ENCODE measurements at regions not wholly inside any gene's neighbourhood (a gene's known extent, or its start where the extent isn't known, plus 50 kb on each side); places are given as distances from the start of the nearest gene placed in this dataset.

- Histone ChIP-seq H3K36me3 (ENCODE audit: control insufficient read depth, insufficient read depth, low read length) (no peaks in the 10 kb centered on the region), H3K4me1 (0 out of 2 replicates have a peak, but pooled peaks cover under 1% of the 10 kb centered on the region), H3K9me3 (no peaks in the 10 kb centered on the region), H3K27me3 (replicated peaks; ENCODE audit: control insufficient read depth, insufficient read depth, low read length) (no peaks in the 10 kb centered on the region), H3K4me3 (ENCODE audit: low read depth, low read length) (no peak overlapping the region)
- no peak for DNase-seq
- CTCF ChIA-PET: no interaction called here
- TF ChIP-seq CTCF (IDR thresholded peaks at IDR 0.05; ENCODE audit: insufficient read depth in 1 of 2, low read depth in 1 of 2, low read length in 1 of 2, severe bottlenecking in 1 of 2, unreplicated experiment in 1 of 2): no peak
- Mint-ChIP-seq H3K4me3 (ENCODE audit: unreplicated experiment) (no peak overlapping the region), H3K36me3 (ENCODE audit: insufficient read depth, unreplicated experiment) (no peaks in the 10 kb centered on the region), H3K9me3 (ENCODE audit: unreplicated experiment) (no peaks in the 10 kb centered on the region), H3K4me1 (ENCODE audit: low read depth, unreplicated experiment) (peaks cover 4% of the 10 kb centered on the region), H3K27ac (ENCODE audit: unreplicated experiment) (no peak overlapping the region), H3K27me3 (ENCODE audit: insufficient read depth, unreplicated experiment) (no peaks in the 10 kb centered on the region)
- POLR2A ChIA-PET: no interaction called here
- BruUV-seq (replicated peaks): no TSS peak
- intact Hi-C loops (cut with micrococcal nuclease; ENCODE audit: unreplicated experiment): no loop called here
Measured at GRCh38 chr11:96960926-96961325, 571.1 kb downstream of the JRKL start.

GRCh38 chr11:96961931-96962330, 572.1 kb downstream of the JRKL start:
- H3K36me3 ChIP-seq (ENCODE audit: control insufficient read depth, insufficient read depth, low read length): no peaks in the 10 kb centered on the region
- BruUV-seq (replicated peaks): no TSS peak
- TF ChIP-seq CTCF (IDR thresholded peaks at IDR 0.05; ENCODE audit: insufficient read depth in 1 of 2, low read depth in 1 of 2, low read length in 1 of 2, severe bottlenecking in 1 of 2, unreplicated experiment in 1 of 2): no peak
- Mint-ChIP-seq H3K4me1 (ENCODE audit: low read depth, unreplicated experiment) (peaks cover 7% of the 10 kb centered on the region), H3K27ac (ENCODE audit: unreplicated experiment) (no peak overlapping the region), H3K36me3 (ENCODE audit: insufficient read depth, unreplicated experiment) (no peaks in the 10 kb centered on the region), H3K27me3 (ENCODE audit: insufficient read depth, unreplicated experiment) (no peaks in the 10 kb centered on the region), H3K9me3 (ENCODE audit: unreplicated experiment) (no peaks in the 10 kb centered on the region), H3K4me3 (ENCODE audit: unreplicated experiment) (no peak overlapping the region)
- H3K4me1 ChIP-seq: 0 out of 2 replicates have a peak, but pooled peaks cover 3% of the 10 kb centered on the region
- intact Hi-C loops (cut with micrococcal nuclease; ENCODE audit: unreplicated experiment): no loop called here
- H3K4me3 ChIP-seq (ENCODE audit: low read depth, low read length): no peak overlapping the region
- no peaks in the 10 kb centered on the region for H3K9me3 ChIP-seq
- ChIA-PET CTCF (no interaction called here), POLR2A (no interaction called here)
- no peaks in the 10 kb centered on the region for H3K27me3 ChIP-seq (replicated peaks; ENCODE audit: control insufficient read depth, insufficient read depth, low read length)
- DNase-seq: no peak

GRCh38 chr11:96963375-96963774, 573.6 kb downstream of the JRKL start:
- no peak for DNase-seq
- ChIA-PET CTCF (no interaction called here), POLR2A (no interaction called here)
- peaks cover 7% of the 10 kb centered on the region for H3K4me1 Mint-ChIP-seq (ENCODE audit: low read depth, unreplicated experiment)
- Histone ChIP-seq H3K4me1 (0 out of 2 replicates have a peak, but pooled peaks cover 3% of the 10 kb centered on the region), H3K27me3 (replicated peaks; ENCODE audit: control insufficient read depth, insufficient read depth, low read length) (no peaks in the 10 kb centered on the region), H3K9me3 (no peaks in the 10 kb centered on the region), H3K4me3 (ENCODE audit: low read depth, low read length) (no peak overlapping the region), H3K36me3 (ENCODE audit: control insufficient read depth, insufficient read depth, low read length) (no peaks in the 10 kb centered on the region)
- TF ChIP-seq CTCF (IDR thresholded peaks at IDR 0.05; ENCODE audit: insufficient read depth in 1 of 2, low read depth in 1 of 2, low read length in 1 of 2, severe bottlenecking in 1 of 2, unreplicated experiment in 1 of 2): no peak
- no peaks in the 10 kb centered on the region for H3K36me3 Mint-ChIP-seq (ENCODE audit: insufficient read depth, unreplicated experiment)
- H3K4me3 Mint-ChIP-seq (ENCODE audit: unreplicated experiment): no peak overlapping the region
- intact Hi-C loops (cut with micrococcal nuclease; ENCODE audit: unreplicated experiment): no loop called here
- H3K27me3 Mint-ChIP-seq (ENCODE audit: insufficient read depth, unreplicated experiment): no peaks in the 10 kb centered on the region
- no peaks in the 10 kb centered on the region for H3K9me3 Mint-ChIP-seq (ENCODE audit: unreplicated experiment)
- no TSS peak for BruUV-seq (replicated peaks)
- no peak overlapping the region for H3K27ac Mint-ChIP-seq (ENCODE audit: unreplicated experiment)
